ENCODE measurements at regions not wholly inside any gene's neighbourhood (a gene's known extent, or its start where the extent isn't known, plus 50 kb on each side); places are given as distances from the start of the nearest gene placed in this dataset.
A peak's percentile ranks its signal among the peaks of the same experiment; 100 is the strongest.

GRCh38 chr22:44424359-44424682 is 73.7 kb downstream of the RTL6 start:
- Histone ChIP-seq H3K27ac (ENCODE audit: poor library complexity, severe bottlenecking) (no peak overlapping the region), H3K27me3 (ENCODE audit: insufficient read depth, poor library complexity, severe bottlenecking) (no peaks in the 10 kb centered on the region)
- no peak for TF ChIP-seq CTCF (IDR thresholded peaks at IDR 0.05; ENCODE audit: poor library complexity, severe bottlenecking)

GRCh38 chr22:44423556-44424358 is 74.3 kb downstream of the RTL6 start:
- H3K27ac ChIP-seq (ENCODE audit: poor library complexity, severe bottlenecking): no peak overlapping the region
- no peak for TF ChIP-seq CTCF (IDR thresholded peaks at IDR 0.05; ENCODE audit: poor library complexity, severe bottlenecking)
- no peaks in the 10 kb centered on the region for H3K27me3 ChIP-seq (ENCODE audit: insufficient read depth, poor library complexity, severe bottlenecking)
- ATAC-seq (ENCODE audit: low read depth): no peak
- no peaks in the 10 kb centered on the region for H3K4me1 ChIP-seq (ENCODE audit: insufficient read depth, poor library complexity, severe bottlenecking)
- H3K9me3 ChIP-seq (ENCODE audit: severe bottlenecking): peaks cover 12% of the 10 kb centered on the region
- no peak overlapping the region for H3K4me3 ChIP-seq (ENCODE audit: severe bottlenecking)
- no peak for DNase-seq (ENCODE audit: low spot score)
- H3K36me3 ChIP-seq (ENCODE audit: low read depth): no peaks in the 10 kb centered on the region

More at GRCh38 chr22:44424359-44424682, 73.7 kb downstream of the RTL6 start:
- no peak overlapping the region for H3K4me3 ChIP-seq (ENCODE audit: severe bottlenecking)
- no peaks in the 10 kb centered on the region for H3K36me3 ChIP-seq (ENCODE audit: low read depth)
- DNase-seq (ENCODE audit: low spot score): no peak
- H3K4me1 ChIP-seq (ENCODE audit: insufficient read depth, poor library complexity, severe bottlenecking): no peaks in the 10 kb centered on the region
- ATAC-seq (ENCODE audit: low read depth): no peak
- peaks cover 12% of the 10 kb centered on the region for H3K9me3 ChIP-seq (ENCODE audit: severe bottlenecking)

- ATAC-seq (ENCODE audit: low read depth) (no peak), DNase-seq (ENCODE audit: low spot score) (no peak)
- no peaks in the 10 kb centered on the region for H3K4me1 ChIP-seq (ENCODE audit: insufficient read depth, poor library complexity, severe bottlenecking)
- peaks cover 12% of the 10 kb centered on the region for H3K9me3 ChIP-seq (ENCODE audit: severe bottlenecking)
- no peaks in the 10 kb centered on the region for H3K36me3 ChIP-seq (ENCODE audit: low read depth)
- H3K27ac ChIP-seq (ENCODE audit: poor library complexity, severe bottlenecking): no peak overlapping the region
- no peak overlapping the region for H3K4me3 ChIP-seq (ENCODE audit: severe bottlenecking)
- H3K27me3 ChIP-seq (ENCODE audit: insufficient read depth, poor library complexity, severe bottlenecking): no peaks in the 10 kb centered on the region
- no peak for TF ChIP-seq CTCF (IDR thresholded peaks at IDR 0.05; ENCODE audit: poor library complexity, severe bottlenecking)
These were observed 75.2 kb downstream of the RTL6 start for GRCh38 chr22:44422746-44423380.

- no peaks in the 10 kb centered on the region for H3K4me1 ChIP-seq (ENCODE audit: insufficient read depth, poor library complexity, severe bottlenecking)
- no peaks in the 10 kb centered on the region for H3K36me3 ChIP-seq (ENCODE audit: low read depth)
- ATAC-seq (ENCODE audit: low read depth) (peak; percentile 35; the same call in 2 of the 3 replicates), DNase-seq (ENCODE audit: low spot score) (no peak)
- H3K27me3 ChIP-seq (ENCODE audit: insufficient read depth, poor library complexity, severe bottlenecking): no peaks in the 10 kb centered on the region
- no peak overlapping the region for H3K27ac ChIP-seq (ENCODE audit: poor library complexity, severe bottlenecking)
- H3K9me3 ChIP-seq (ENCODE audit: severe bottlenecking): peaks cover 12% of the 10 kb centered on the region
- TF ChIP-seq CTCF (IDR thresholded peaks at IDR 0.05; ENCODE audit: poor library complexity, severe bottlenecking): no peak
- H3K4me3 ChIP-seq (ENCODE audit: severe bottlenecking): no peak overlapping the region
These were observed 78.6 kb downstream of the RTL6 start for GRCh38 chr22:44419429-44419828.

- H3K27ac ChIP-seq (ENCODE audit: poor library complexity, severe bottlenecking): no peak overlapping the region
- no peak for TF ChIP-seq CTCF (IDR thresholded peaks at IDR 0.05; ENCODE audit: poor library complexity, severe bottlenecking)
- no peaks in the 10 kb centered on the region for H3K4me1 ChIP-seq (ENCODE audit: insufficient read depth, poor library complexity, severe bottlenecking)
- H3K9me3 ChIP-seq (ENCODE audit: severe bottlenecking): no peaks in the 10 kb centered on the region
- H3K27me3 ChIP-seq (ENCODE audit: insufficient read depth, poor library complexity, severe bottlenecking): no peaks in the 10 kb centered on the region
- no peak overlapping the region for H3K4me3 ChIP-seq (ENCODE audit: severe bottlenecking)
- ATAC-seq (ENCODE audit: low read depth): no peak
- H3K36me3 ChIP-seq (ENCODE audit: low read depth): no peaks in the 10 kb centered on the region
- no peak for DNase-seq (ENCODE audit: low spot score)
These were observed 84.8 kb downstream of the RTL6 start for GRCh38 chr22:44413211-44413610.

Measured in RWPE2 (cell line).